ENCODE measurements at regions not wholly inside any gene's neighbourhood (a gene's known extent, or its start where the extent isn't known, plus 50 kb on each side); places are given as distances from the start of the nearest gene placed in this dataset.

- Histone ChIP-seq H3K4me1 (no peaks in the 10 kb centered on the region), H3K9me3 (no peaks in the 10 kb centered on the region), H3K36me3 (ENCODE audit: low read depth, missing control alignments) (no peaks in the 10 kb centered on the region), H3K27me3 (no peaks in the 10 kb centered on the region), H3K27ac (no peak overlapping the region), H3K4me3 (no peak overlapping the region)
- WGBS, 2 donors = 59 to 75% methylated on average over 4 of the region's 4 CpGs
- intact Hi-C loops (cut with DNase I; ENCODE audit: low total_unique reads) = no loop called here
- DNase-seq = no peak
- TF ChIP-seq, protein P1, sequence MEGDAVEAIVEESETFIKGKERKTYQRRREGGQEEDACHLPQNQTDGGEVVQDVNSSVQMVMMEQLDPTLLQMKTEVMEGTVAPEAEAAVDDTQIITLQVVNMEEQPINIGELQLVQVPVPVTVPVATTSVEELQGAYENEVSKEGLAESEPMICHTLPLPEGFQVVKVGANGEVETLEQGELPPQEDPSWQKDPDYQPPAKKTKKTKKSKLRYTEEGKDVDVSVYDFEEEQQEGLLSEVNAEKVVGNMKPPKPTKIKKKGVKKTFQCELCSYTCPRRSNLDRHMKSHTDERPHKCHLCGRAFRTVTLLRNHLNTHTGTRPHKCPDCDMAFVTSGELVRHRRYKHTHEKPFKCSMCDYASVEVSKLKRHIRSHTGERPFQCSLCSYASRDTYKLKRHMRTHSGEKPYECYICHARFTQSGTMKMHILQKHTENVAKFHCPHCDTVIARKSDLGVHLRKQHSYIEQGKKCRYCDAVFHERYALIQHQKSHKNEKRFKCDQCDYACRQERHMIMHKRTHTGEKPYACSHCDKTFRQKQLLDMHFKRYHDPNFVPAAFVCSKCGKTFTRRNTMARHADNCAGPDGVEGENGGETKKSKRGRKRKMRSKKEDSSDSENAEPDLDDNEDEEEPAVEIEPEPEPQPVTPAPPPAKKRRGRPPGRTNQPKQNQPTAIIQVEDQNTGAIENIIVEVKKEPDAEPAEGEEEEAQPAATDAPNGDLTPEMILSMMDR (IDR thresholded peaks at IDR 0.05) = no peak
- TF ChIP-seq POLR2A (IDR thresholded peaks at IDR 0.05) = no peak
Measured at GRCh38 chr10:2279711-2280110, 542.4 kb upstream of the ADARB2 start.

DNA sequence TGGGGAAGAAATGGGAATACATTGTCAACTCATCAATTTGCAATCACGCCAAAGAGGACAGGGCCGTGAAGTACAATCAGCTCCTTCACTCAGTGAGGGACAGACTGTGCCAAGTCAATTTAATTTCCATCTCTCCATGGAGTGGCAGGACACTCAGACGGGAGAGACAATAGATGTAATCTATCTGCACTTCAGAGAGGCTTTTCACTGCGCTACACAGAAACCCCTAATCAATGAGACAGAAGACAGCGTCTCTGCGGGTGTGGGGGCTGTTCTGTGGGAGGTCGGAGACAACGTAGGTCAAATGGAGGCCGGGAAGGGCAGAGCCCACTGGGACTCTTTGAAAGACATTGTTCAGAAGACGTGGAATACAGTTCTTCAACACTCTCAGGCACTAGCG lies 541.0 kb upstream of the ADARB2 start:
- no peak for DNase-seq
- H3K27ac ChIP-seq = no peak overlapping the region
- H3K27me3 ChIP-seq = no peaks in the 10 kb centered on the region
- H3K4me3 ChIP-seq = no peak overlapping the region
- no peaks in the 10 kb centered on the region for H3K9me3 ChIP-seq
- TF ChIP-seq, protein P1 (IDR thresholded peaks at IDR 0.05) = no peak
- TF ChIP-seq POLR2A (IDR thresholded peaks at IDR 0.05) = no peak
- 45 to 47% methylated on average over 11 of the region's 11 CpGs for WGBS, 2 donors
- intact Hi-C loops (cut with DNase I; ENCODE audit: low total_unique reads) = no loop called here
- H3K36me3 ChIP-seq (ENCODE audit: low read depth, missing control alignments) = no peaks in the 10 kb centered on the region
- H3K4me1 ChIP-seq = no peaks in the 10 kb centered on the region

GRCh38 chr10:2263561-2263960 lies 526.2 kb upstream of the ADARB2 start:
- H3K36me3 ChIP-seq (ENCODE audit: low read depth, missing control alignments) = no peaks in the 10 kb centered on the region
- intact Hi-C loops (cut with DNase I; ENCODE audit: low total_unique reads) = no loop called here
- no peak for DNase-seq
- H3K27me3 ChIP-seq = no peaks in the 10 kb centered on the region
- no peaks in the 10 kb centered on the region for H3K9me3 ChIP-seq
- TF ChIP-seq, protein P1 (IDR thresholded peaks at IDR 0.05) = no peak
- no peak for TF ChIP-seq POLR2A (IDR thresholded peaks at IDR 0.05)
- H3K4me1 ChIP-seq = no peaks in the 10 kb centered on the region
- H3K4me3 ChIP-seq = no peak overlapping the region
- H3K27ac ChIP-seq = no peak overlapping the region

DNA sequence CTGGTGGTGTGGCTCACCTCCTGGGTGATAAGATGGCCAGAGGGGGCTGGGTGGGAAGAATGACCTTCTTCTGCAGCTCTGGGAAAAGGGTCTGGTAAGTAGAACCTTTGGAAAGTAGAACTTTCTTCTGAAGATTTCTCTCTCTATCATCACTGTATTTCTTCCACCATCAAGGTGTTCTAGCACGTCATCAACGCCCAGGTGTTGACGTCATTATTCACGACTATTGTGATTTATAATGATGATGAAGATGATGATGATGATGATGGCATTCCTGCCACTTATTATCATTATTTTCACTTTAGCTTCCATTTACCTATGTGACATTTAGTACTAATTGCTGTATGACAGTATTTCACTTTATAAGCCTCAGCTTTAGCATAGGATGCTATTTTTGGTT lies 525.6 kb upstream of the ADARB2 start:
- WGBS, 2 donors = 89 to 93% methylated on average over 4 of the region's 4 CpGs
- H3K27ac ChIP-seq = no peak overlapping the region
- TF ChIP-seq, protein P1 (IDR thresholded peaks at IDR 0.05) = no peak
- no peak for TF ChIP-seq POLR2A (IDR thresholded peaks at IDR 0.05)
- no peak overlapping the region for H3K4me3 ChIP-seq
- DNase-seq = no peak
- intact Hi-C loops (cut with DNase I; ENCODE audit: low total_unique reads) = no loop called here
- H3K36me3 ChIP-seq (ENCODE audit: low read depth, missing control alignments) = no peaks in the 10 kb centered on the region
- no peaks in the 10 kb centered on the region for H3K27me3 ChIP-seq
- no peaks in the 10 kb centered on the region for H3K9me3 ChIP-seq
- no peaks in the 10 kb centered on the region for H3K4me1 ChIP-seq

DNA sequence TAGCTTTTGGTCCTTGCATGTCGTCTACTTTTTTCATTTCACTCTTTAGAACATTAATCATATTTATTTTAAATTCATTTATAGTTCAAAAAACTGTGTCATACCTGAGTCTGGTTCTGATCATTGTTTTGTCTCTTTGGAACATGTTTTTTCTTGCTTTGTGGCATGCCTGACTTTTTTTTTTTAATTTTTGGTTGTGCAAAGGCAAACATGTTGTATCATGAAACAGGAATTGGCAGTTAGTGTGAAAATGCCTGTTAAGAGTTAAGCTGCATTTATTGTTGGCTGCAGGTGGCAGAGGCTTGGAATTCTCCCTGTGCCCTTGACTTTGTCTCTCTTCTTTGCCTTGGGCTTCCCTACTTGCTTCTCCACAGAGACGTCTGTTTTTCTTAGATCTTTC lies 525.0 kb upstream of the ADARB2 start:
- no peak for DNase-seq
- TF ChIP-seq, protein P1 (IDR thresholded peaks at IDR 0.05) = no peak
- TF ChIP-seq POLR2A (IDR thresholded peaks at IDR 0.05) = no peak
- Histone ChIP-seq H3K36me3 (ENCODE audit: low read depth, missing control alignments) (no peaks in the 10 kb centered on the region), H3K27ac (no peak overlapping the region), H3K27me3 (no peaks in the 10 kb centered on the region), H3K9me3 (no peaks in the 10 kb centered on the region), H3K4me3 (no peak overlapping the region), H3K4me1 (no peaks in the 10 kb centered on the region)
- intact Hi-C loops (cut with DNase I; ENCODE audit: low total_unique reads) = no loop called here
- WGBS, 2 donors = 71% methylated on average over 2 of the region's 2 CpGs
